A673 (cell line): ENCODE measurements at regions not wholly inside any gene's neighbourhood (a gene's known extent, or its start where the extent isn't known, plus 50 kb on each side); places are given as distances from the start of the nearest gene placed in this dataset.

Experiments used
- CTCF ChIP-seq: fragments of 300-800, 200-600 bp; sonication (generic); conservative IDR thresholded peaks from 2 replicates; pipeline ENCODE4 v1.5.1; 2017; ENCODE audit warnings: low read depth, mild to moderate bottlenecking, antibody characterized with exemption, low read length, moderate library complexity, mixed read lengths
- EZH2 ChIP-seq: fragments of 200-600 bp; sonication (generic); IDR thresholded peaks from 2 replicates; pipeline ENCODE4 v1.6.1; 2017; ENCODE audit warnings: borderline replicate concordance, low read depth, mild to moderate bottlenecking, mixed read lengths, antibody characterized with exemption, low read length; ENCODE audit not compliant: poor library complexity, severe bottlenecking

DNA sequence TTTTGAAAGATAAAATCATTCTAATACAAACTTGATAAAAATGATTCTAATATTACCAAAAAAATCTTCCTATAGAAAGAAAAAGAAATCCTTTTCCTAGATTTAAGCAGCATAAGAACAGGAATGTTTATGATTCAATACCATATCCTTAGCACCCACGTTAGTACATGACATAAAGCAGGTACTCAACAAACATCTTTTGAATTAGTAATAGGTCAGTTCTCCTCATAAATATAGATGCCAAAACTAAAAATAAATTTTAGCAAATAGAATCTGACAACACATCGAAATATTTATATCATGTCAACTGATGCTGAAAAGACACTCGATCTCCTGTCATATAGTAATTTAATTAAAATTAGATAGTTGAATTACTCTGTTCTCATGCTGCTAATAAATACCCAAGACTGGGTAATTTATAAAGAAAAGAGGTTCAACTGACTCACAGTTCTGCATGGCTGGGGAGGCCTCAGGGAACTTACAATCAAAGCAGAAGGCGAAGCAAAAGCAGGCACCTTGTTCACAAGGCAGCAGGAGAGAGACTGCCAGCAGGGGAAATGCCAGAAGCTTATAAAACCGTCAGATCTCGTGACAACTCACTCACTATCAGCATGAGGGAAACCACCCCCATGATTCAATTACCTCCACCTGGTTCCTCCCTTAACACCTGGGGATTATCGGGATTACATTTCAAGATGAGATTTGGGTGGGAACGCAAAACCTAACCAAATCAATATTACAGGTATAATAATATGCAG lies 191.8 kb downstream of the HTR7 start:
- TF ChIP-seq CTCF: no peak
- no peak for TF ChIP-seq EZH2
